Thyroid gland (tissue), 4 donors: ENCODE measurements at regions not wholly inside any gene's neighbourhood (a gene's known extent, or its start where the extent isn't known, plus 50 kb on each side); places are given as distances from the start of the nearest gene placed in this dataset.

Experiments used
- POLR2A ChIP-seq, 2 donors: fragments of 450-650 bp; IDR thresholded peaks; one replicate each; pipeline ENCODE4 v1.6.1; 2017; ENCODE audit warnings: antibody characterized with exemption in 2 of 2, mild to moderate bottlenecking in 2 of 2, moderate library complexity in 1 of 2
- TF ChIP-seq, protein P1 (sequence below), 6 experiments: fragments of 200-600 bp in 3 of 6; fragments of 450-650 bp in 3 of 6; sonication (generic) in 3 of 6; IDR thresholded peaks; one replicate each; pipeline ENCODE4 v1.5.1; 2016 to 2019; ENCODE audit warnings: antibody characterized with exemption in 6 of 6, mild to moderate bottlenecking in 2 of 6, inconsistent platforms in 1 of 6, moderate library complexity in 1 of 6

GRCh38 chrX:130994671-130995070 lies 63.5 kb upstream of the ARHGAP36 start:
- TF ChIP-seq, protein P1, sequence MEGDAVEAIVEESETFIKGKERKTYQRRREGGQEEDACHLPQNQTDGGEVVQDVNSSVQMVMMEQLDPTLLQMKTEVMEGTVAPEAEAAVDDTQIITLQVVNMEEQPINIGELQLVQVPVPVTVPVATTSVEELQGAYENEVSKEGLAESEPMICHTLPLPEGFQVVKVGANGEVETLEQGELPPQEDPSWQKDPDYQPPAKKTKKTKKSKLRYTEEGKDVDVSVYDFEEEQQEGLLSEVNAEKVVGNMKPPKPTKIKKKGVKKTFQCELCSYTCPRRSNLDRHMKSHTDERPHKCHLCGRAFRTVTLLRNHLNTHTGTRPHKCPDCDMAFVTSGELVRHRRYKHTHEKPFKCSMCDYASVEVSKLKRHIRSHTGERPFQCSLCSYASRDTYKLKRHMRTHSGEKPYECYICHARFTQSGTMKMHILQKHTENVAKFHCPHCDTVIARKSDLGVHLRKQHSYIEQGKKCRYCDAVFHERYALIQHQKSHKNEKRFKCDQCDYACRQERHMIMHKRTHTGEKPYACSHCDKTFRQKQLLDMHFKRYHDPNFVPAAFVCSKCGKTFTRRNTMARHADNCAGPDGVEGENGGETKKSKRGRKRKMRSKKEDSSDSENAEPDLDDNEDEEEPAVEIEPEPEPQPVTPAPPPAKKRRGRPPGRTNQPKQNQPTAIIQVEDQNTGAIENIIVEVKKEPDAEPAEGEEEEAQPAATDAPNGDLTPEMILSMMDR (IDR thresholded peaks at IDR 0.05), result peak in 2 of 6 experiments; percentile 24 to 43
- no peak for TF ChIP-seq POLR2A (IDR thresholded peaks at IDR 0.05)
